ENCODE measurements at regions not wholly inside any gene's neighbourhood (a gene's known extent, or its start where the extent isn't known, plus 50 kb on each side); places are given as distances from the start of the nearest gene placed in this dataset.
A peak's percentile ranks its signal among the peaks of the same experiment; 100 is the strongest.

DNA sequence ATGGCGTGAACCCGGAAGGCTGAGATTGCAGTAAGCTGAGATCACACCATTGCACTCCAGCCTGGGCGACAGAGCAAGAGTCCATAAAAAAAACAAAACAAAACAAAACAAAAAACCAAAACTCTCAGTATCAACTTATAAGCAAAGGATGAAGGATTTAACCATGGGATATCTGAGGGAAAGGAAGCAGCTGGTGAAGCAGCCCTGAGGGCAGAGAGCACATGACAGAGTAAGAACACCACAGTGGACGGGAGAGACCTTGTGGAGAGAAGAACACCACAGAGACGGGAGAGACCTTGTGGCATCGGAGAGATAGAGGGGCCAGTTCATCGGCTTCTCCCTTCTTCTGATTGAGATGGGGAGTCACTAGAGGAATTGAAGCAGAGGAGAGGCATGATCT is 697.2 kb downstream of the HDGFL1 start:
- no peak for DNase-seq

DNA sequence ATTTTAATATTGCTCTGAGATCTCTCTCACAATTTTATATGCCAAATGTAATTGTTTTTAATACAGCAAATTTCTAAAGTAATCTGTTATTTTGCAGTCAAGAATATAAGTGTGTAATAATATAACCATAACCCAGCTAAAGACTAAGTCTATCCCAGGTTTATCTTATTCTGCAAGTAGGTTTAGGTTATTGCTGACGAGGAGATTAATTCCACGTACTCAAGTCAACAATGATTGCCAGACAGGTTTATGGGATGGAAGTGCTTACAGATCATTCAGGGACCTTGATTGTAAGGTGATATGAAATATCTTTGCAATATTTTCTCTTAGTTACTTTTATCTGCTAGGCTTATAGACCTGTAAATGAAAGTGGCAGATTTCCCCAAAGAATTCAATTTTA is 698.3 kb downstream of the HDGFL1 start:
- DNase-seq: no peak

DNA sequence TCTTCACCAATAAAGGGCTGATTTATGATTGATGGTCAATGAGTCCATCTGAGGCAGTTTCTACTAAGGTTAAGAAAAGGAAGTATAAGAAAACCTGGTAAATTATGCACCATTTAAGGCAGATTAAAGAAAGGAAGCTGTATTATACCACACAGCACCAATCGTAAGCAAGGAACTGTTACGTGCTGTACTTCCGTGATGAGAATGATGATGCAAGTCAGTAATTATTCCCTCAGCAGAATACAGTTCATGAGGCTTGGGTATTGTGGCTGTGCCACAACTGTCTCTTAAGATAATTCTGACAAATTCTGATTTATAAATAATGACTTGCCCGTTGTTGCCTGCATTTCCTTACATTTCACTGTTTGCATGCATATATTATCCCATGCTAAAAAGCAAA is 699.0 kb downstream of the HDGFL1 start:
- no peak for DNase-seq

DNA sequence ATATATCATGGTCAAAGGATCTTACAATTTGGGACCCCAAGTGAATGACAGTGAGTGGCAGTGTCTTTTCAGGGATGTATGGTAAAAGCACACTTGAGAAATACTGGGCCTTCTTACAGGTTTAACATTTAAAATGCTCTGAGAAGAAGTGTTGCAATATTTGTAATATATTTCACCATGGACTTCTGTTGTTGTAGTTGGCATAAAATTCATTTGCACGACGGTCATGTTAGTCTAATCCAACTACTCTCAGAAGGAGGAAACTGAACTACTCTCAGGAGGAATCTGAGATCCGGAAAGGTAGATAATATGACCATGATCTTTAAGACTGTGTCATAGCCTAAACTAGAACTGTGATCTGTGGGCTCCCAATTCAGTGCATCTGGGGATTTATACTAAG is 700.1 kb downstream of the HDGFL1 start:
- no peak for DNase-seq

DNA sequence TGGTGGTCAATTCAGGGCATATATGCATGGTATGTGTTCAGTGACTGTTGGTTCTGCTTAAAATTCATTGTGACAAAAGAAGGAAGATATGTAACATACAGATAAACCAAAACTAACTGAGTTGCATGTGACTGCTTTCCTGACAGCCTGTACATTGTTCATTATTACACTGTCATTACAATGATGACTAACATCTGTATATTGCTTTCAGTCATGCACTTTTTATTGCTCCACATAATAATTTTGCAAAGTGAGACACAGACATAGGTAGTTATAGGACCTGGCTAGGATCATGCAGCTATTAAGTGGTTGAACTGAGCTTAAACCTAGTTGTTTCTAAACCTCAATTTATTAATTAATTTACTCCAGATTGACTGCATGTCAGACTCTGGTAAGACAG is 703.2 kb downstream of the HDGFL1 start:
- DNase-seq: no peak

DNA sequence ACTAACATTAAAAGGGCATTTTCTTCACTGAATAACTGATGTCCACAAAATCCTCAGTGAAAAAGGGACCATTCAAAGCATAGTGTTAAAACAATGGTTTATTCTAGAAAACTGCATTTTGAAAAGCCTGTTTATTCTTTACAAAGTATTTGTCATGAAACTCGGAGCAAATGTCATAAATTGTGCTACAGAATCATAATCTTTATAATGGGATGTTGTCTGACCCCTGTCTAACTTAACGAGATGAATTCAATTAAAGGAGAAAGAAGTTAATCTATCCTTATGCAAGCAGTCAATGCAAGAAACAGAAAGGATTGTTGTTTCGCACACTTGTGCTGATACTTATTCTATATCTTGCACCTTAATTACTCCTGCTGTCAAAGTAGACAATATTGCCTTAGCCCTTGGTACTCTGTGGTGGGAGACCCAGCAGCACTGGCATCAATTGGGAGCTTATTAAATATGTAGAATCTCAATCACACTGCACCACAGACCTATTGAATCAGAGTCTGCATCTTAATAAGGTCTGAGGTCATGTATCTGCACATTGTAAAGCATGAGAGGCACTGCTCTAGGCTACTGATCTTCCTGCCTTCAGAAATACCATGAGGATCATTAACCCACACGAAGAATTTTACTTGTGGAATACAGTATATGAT is 708.3 kb downstream of the HDGFL1 start:
- DNase-seq: no peak

DNA sequence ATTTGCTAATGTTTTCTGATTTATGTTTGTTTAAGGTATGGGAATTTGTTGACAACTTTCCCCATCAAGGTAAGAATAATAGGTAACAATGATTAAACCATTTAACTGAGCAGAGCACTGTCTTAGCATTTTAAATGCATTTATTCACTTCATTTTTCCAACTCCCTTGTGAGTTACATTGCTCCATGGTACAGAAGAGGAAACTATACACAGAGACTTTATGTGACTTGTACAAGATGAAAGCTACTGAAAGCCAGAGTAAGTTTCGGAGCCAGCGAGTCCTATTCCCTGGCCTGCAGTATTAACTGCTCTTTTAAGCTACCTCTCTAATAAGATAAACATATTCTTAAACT is 708.8 kb downstream of the HDGFL1 start:
- no peak for DNase-seq

DNA sequence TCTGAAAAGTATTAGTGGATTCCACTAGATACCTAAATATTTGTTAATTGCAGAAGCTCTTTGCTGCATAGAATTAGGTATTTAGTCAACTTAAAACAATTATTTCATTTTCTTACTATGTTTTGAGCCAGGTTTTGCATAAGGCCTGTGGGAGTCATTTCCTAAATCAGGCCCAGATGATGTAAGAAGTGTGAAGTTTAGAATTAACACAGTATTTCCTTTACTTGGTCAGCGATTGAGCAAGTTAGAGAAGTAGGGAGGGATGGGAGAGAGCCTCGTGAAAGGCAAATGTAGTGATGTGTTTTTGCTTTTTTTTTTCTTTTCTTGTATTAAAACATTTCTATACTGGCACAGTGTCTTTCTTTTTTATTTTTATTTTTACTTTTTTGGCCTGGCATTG is 711.1 kb downstream of the HDGFL1 start:
- DNase-seq: no peak

DNA sequence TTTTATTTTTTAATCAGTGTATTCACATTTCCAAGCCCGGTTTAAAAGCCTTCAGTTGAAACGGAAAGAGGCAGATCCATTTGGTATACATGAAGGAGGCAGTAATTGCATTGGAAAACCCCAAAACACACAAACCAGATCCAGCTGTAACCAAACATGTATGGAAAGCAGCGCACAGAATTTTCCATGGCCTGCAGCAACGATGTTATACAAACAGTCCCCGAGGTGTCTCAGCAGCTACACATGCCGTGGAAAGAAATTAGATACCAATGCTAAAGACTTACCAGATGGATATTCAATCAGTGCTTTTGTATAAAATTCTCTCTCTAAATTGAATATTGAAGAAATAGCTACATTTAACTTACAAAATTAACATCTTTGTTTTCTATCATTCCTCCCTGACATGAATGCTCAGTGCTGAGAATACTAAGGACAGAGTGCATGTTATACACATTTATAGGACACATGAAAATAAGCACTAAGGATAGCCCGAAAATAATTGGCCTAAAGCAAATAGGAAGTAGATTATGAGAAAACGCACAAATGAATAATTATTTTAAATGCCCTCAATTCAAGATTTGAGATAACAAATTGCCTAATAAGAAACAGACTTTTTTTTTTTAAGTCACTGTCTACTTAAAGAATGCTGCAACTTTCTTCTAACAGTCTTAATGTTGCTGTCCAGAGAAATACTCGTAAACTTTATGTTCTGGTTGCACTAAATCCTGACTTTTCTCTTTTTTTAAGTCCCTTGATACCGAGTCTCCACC is 713.1 kb downstream of the HDGFL1 start:
- DNase-seq: no peak

DNA sequence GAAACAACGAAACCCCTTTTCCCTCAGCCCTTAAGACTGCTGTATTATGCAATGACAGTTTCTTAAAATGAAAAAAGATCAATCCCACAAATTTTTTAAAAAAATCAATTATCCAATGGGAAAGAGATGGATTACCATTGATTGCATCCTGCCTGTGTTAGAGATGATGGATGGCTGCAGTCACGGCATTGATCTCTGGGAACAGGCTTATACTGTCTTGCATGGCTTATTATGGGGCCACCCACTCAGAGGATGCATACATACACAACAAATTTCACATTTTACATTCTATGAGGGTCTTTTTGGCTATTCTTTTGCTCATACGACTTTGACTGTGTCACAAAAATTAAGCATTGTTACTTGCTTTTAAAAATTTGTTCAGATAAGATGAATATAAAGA is 724.3 kb downstream of the HDGFL1 start:
- no peak for DNase-seq

DNA sequence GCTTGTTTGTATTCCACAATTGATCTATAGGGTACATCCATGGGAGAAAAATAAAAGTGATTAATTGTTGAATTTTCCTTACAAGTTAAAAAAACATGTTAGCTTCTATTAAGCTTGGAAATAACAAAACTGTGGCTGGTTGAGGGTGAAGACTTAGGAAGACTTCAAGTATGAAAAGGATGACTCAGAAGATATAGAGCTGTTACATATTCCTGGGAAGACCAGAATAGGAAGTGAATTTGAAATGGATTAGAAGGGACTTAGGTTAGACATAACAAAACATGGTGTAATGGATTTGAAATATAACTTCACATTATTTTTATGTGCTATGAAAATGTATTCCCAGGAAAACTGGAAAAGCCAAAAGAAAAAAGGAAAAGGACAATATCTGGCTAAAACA is 732.2 kb downstream of the HDGFL1 start:
- no peak for DNase-seq

DNA sequence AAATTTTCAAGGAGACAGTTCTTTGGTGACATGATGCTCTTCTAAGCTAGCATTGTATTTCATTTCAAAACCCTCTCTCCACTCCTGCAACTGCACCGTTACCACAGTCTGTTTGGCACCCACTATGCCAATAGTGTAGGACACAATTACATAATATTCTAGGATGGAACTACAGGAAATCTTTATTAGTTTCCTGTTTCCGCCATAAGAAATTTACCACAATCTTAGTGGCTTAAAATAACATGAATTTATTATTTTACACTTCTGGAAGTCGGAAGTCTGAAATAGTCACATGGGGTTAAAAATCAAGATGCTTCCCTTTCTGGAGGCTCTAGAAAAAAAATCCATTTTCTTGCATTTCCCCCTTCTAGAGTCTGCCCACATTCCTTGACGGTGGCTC is 733.1 kb downstream of the HDGFL1 start:
- no peak for DNase-seq

DNA sequence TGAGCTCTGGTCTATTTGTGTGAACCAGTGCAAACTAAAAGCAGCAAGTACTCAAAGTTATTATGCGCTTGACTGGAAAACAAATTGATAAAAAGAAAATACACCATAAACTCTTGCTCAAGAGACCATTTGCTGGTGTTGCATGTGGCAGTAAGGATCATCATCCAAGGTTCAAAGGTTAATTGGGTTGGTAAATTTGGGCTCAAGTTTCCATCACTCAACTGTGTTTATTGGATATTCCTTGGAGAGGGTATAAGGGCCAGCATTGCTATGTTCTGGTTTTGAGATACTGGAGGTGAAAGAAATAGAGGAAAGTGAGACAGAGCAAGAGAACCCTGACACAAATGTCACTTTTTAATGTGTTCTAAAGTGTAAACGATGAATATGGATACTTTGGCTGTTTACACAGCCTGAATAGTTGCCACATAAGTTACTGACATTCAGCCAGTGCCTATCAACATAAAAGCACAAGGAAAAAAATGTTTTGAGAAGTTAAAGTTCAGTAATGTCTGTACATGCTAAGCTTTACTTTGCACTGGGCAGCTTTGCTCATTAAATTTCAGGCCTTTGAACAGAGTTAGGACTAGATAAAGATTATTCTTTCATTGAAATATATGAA is 736.1 kb downstream of the HDGFL1 start:
- DNase-seq: no peak

DNA sequence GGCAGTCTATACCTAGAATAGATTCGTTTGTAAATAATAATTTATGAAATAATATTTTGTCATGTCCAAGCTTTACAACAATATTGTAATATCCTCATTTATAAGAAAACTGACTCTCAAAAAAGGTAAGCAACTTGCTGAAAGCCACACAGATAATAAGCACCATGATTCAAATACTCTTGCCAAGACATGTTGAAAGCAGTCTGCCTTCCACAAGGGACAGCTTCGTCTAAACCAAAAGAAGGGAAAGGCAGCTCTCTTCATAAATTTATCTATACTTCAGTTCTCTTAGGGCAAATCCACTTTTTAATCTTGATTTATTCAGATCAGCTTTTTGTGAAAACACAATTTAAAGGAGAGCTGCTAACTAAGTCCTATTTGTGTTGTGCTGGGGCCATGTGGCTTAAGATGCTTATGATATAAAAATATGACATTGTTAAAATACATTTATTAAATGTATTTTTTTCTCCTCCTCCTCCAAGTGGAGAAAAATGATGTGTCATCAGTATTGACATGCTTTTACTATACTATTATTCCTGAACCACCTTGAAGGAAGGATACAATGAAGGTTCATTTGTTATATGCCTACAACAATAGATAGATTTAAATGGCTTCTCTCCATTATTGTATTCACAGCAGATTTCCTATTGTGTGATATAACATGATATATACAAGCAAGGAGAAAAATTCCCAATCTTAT is 737.0 kb downstream of the HDGFL1 start:
- DNase-seq: no peak

DNA sequence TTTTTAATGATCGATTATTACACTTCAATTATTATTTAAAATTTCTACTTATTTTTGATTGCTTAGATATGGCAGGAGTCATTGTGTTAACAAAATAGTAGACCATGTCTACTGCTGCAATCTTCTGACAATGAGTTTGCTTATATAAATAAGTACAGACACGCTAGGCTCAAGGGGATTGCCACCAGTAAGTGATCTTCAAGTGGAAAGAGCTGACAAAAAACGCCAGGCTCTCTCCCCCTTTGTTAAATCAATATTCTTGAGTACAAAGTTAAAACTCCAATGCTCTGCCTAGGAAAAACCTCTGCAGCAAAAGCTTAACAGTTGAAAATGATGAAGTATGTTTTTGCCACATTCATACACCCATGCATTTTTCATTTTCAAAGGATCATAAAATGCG is 738.1 kb downstream of the HDGFL1 start:
- DNase-seq: no peak

DNA sequence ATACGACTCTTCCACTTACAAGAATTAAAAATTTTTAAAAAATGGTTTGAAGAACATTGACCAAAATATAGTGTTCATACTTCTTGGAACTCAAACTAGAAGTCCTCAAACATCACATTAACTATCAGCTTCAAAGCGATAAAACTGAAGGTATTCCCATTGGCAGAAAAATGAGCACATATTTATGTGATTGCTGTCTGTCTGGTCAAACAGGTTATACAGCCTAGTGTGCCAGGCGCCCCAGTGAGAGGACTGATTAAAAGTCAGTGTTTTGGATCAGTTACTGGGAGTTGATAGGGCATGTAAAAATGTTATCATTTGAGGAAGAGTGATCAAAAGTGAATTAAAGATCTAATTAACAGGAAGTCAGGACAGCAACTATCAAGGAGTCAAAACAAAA is 738.8 kb downstream of the HDGFL1 start:
- no peak for DNase-seq

DNA sequence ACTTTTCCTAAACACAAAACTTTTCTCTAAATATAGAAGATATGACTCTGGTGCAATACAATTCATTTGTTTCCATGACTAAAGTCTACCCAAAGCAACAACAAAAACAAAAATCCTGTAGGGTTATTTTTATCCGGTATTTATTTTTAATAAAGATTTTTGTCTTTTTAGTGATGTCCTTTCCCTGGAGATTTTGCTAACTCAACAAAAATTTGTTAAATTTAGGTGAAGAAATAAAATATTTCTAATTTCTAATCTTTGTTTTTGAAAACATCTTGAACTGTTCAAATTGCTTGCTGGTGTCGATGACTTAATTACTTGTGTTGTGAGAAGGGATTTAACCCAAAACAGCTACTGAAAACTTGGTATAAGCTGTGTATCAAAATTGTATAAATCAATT is 741.8 kb downstream of the HDGFL1 start:
- no peak for DNase-seq

DNA sequence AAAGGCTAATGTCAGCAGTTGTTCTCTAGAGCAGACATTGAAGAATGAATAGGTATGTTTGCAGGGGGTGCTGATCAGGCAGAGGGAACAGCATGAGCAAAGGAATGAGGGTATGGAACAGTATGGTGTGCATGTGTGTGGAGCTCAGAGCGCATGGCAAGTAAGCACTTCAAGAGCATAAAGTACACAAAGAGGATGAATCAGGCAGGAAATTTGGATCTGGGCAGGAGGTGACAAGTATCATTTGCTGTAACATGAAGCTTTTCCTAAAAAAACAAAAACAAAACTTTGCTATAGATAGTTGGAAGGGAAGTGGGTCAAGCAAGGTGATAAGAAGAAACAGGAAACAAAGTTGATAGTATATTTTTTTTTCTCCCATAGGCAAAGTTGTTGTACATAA is 746.8 kb downstream of the HDGFL1 start:
- no peak for DNase-seq

DNA sequence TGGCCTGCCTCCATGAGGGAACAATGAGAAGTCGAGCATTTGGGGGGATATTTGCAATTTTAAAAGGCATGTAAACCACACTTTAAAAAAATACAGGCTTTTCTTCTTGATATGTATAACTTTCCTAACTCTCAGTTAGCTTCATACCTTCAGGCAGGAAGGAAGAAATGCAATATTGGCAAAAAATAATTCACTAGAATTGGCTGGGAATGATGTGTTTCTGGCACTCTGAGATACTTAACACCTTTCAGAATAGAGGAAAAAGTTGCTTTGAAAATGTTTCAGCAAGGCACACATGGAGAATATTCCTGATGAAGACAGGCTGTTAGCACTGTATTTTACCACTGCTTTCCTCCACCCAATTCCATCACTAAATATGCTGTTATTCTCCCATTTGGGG is 747.6 kb downstream of the HDGFL1 start:
- no peak for DNase-seq

DNA sequence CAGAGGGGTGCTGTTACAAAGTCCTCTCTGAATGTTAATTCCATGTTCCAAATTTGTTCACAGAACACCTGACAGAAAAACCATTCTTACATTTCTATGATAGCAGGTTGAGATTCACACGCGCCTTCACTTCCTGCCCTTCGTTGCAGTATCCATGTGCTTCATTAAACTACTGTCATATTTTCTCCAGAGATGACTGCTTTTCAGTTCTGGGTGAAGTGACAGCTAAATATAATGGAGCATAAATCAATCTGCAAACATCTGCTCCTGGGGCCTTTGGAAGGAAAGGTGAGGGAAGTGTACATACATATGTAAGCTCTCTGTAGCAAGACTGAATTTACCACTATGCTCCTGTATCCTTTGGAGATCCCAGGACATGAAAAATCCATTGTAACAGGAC is 750.2 kb downstream of the HDGFL1 start:
- DNase-seq: peak; percentile 19

DNA sequence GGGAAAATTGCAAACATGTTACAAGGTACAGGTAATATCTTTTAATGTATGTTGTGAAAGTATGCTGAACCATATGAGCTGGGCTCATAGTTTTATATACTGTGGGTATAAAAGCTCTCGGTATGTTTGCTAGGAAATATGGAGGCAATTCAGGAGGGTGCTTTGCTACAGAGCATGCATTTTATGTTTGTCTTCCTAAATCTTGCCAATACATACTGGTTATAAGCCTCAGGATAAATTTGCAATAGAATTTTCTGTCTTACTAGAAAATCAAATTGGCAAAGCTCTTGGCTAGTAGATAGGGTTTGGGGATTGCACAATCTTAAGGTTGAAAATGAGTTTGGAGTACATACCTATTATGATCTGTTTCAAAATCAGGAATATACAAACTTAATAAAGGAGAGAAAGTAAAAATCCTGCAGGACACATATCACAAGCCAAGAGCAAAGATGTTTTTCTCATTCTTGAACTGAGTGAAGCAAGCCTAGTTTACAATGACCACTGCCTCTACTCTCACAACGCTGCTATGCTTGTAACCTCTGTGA is 751.2 kb downstream of the HDGFL1 start:
- no peak for DNase-seq

DNA sequence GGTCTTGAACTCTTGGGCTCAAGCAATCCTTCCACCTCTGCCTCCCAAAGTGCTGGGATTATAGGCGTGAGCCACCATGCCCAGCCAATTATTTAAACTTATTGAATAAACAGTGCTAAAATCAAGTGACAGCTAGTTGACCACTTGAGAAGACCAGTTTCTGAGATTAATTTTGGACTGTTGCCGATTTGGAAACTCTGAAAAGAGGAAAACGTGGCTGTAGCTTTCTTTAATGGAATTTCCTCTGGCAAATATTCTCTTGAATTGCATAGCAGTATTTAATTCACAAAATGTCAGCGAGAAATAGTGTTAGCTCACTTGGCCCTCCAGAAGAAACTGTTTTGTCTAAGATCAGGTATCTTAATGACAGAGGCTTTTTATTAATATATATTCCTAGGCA is 754.5 kb downstream of the HDGFL1 start:
- DNase-seq: no peak

DNA sequence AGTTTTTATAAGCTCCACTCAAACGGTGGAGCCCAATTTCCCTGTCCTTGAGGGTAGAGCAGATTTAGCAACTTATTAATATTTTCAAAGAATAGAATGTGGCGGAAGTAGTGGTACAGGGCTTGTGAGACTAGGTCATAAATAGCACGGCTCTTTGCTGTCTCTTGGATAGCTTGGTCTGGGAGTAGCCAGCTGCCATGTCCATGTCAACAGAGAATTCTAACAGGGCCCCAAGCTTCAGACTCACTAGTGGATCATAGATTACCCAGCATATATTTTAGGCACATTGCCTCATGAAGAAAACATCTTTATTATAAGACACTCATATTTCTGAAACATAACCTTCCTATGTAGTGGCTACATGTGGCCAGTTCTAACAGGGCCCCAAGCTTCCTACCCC is 755.7 kb downstream of the HDGFL1 start:
- DNase-seq: no peak

DNA sequence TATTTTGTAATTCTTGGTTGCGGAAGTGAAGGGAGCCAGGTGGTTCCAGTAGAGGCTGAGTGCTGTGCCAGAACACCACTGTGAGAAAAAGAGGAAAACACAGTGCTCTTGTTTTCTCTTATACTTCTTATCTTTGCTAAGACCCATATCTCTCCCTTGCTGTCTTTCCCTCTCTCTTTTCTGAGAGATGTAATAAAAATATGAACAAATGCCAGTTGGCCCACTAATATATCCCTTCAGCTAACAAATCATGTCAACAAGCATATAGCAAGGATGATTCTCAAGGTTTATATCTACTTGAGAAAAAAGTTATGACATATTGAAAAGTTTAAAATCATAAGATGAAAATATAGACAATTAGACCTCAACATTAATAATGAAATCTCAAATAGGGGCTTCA is 758.3 kb downstream of the HDGFL1 start:
- DNase-seq: no peak

Measured in NCI-H1694 treated with DMSO at 0.1 percent for 48 hours (cell line).